Hippocampal formation (tissue), 2 donors: ENCODE measurements at regions not wholly inside any gene's neighbourhood (a gene's known extent, or its start where the extent isn't known, plus 50 kb on each side); places are given as distances from the start of the nearest gene placed in this dataset.

Experiments
- DNase-seq, 2 donors: peaks; one replicate each; lab custom pipeline; 2025; lab: John Stamatoyannopoulos, UW

DNA sequence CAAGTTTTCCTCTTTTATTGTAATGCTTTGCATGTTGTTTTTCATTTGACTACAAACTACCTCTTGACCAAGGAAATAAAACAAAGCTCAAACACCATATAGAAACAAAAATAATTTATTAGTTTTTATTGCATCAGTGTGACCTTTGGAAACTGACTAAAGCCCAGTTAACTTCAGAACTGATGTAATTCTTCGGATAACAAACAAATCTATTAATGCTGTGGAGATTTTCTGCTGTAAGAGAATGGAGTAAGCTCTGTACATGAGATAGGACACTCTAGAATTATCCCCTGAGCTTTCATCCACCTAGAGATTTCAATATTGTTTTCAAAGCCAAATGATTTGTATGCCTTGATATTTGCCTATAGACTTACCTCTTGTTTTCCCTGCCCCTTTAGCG lies 154.0 kb upstream of the KCNK2 start:
- DNase-seq, result no peak

DNA sequence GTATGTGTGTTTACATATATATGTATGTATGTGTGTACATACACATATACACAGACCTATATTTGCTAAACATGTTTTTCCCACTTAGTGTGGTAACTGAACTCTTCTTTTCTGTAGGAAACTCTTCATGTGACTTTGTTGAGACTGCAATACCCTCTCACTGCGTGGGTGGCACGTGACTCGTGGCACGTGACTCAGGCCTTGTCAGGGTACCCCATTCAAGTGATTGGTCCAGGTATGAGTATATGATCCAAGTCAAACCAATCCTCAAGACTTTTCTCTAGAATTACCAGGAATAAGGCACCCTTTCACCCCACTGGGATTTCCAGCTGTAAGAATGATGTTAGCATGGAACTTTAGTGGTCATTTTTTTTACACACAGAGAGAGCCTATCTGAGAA lies 149.2 kb upstream of the KCNK2 start:
- no peak for DNase-seq

DNA sequence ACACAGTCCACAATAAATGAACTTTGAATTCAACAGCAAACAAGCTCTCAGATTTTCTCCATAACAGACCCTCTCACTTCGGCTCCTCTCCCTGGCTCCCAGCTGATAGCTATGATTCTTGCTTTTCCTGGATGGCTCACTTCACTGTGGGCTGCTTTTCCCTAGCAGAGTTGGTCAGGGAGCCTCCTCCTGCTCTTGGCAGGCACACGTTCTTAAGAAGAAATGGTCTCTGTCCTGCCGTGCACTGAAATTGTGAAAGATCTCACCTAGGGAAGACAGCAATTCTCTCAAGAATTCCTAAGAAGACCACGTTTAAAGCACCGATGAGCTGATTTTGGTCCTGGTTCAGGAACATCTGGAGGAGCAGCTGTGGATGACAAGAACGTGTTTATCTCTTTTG lies 148.5 kb upstream of the KCNK2 start:
- DNase-seq, result no peak

DNA sequence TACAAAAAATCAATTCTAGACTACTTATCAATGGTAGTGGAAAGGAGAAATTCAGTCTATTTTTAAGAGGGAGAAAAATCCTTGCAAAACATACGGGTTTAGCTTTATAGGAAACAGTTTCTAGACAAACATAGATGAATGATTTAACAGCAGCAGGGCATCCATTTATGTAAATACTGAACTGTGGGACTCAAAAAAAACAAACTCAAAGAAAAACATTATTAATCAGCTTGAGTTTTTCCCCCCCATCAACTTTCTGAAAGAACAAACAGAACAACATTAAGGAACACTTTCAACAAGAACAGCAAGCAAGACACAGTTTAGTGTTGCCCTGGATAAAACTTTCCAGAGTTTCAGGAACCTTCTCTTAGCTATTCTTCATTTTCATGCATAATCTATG lies 147.3 kb upstream of the KCNK2 start:
- no peak for DNase-seq

DNA sequence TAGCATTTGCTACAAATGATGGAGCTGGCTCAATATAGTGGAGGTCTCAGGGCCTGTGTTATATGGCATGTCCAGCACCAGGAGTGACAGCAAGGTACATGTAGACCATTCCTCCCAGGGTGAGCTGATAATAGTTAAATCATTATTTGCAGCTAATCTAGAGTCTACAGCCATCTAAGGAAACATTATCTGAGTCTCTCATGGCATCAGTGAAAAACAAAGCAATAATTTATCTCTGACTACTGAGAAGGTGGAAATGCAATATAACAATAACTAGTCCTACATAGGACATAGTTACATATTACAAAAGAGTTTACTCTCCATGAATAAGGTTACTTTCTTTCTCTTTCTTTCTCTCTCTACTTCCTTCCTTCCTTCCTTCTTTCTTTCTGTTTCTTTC lies 143.4 kb upstream of the KCNK2 start:
- no peak for DNase-seq

DNA sequence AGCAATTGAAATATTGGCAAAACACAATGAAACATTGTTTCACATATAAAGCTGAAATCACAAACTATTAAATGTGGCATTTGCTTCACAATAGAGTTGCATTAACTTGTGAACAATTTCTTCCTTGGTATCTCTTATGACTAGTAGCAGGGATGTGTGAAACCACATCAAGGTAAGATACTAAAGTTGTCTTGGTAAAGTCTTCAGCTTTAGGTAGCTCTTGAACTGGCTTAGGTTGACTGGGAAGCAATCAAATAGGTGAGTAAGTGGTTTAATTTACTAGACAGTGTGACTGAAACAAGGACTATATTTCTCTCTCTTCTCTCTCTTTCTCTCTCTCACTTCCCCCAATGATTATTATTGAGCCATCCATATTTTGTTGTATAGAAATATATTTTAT lies 141.5 kb upstream of the KCNK2 start:
- no peak for DNase-seq

DNA sequence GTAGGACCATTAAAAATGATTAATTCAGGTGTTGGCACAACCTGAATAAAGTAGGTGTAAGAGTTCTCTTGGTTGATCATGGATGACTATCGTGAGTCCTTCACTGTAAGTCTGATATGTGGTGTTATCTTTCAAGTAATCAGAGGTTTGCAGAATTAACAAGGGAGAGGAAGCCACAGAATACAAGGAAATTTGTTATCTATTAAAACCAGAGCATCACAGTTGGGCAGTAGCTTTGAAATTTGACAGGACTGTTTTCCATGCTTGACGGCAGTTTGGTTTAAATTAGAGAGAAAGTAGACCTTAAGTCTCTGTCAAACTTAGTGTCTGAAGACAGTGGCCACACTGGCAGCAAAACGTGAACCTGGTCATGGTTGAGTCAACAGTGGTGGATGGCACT lies 139.5 kb upstream of the KCNK2 start:
- DNase-seq, result no peak

DNA sequence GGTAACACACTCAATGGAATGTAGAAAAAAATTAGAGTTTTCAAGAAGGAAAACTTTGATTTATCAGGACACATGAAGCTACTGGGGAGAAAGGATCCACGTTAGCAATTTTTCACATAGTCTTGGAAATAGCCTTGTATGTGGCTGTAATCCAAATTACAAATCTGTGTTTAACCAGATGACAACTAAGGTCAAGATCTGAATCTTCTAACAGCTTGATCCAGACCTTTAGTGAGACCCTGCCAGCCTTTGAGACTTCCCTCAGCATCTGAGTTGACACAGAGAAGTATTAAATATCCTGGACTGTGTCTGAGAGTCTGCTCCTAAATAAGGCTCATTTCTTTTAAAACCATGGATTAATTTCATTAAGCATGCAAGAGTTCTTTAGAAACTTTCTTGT lies 135.9 kb upstream of the KCNK2 start:
- no peak for DNase-seq

DNA sequence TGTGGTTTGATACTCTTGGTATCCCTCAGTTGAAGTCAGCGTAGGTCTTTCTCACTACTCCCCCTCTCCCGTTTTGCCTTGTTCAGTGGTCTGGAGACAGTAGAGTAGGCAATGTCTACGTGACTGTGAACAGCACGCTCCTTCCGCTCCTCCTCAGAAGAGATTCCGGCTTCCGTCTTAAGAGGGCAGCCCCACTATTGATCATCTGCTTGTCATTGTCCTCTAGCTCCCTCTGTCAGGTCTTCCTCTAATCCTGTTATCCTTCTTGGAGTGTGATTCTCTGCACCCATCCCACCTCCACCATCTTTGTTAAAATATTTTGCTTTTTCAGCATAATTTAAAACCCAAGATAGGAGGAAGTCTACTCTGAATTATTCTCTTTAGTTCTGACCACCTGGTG lies 129.9 kb upstream of the KCNK2 start:
- no peak for DNase-seq

DNA sequence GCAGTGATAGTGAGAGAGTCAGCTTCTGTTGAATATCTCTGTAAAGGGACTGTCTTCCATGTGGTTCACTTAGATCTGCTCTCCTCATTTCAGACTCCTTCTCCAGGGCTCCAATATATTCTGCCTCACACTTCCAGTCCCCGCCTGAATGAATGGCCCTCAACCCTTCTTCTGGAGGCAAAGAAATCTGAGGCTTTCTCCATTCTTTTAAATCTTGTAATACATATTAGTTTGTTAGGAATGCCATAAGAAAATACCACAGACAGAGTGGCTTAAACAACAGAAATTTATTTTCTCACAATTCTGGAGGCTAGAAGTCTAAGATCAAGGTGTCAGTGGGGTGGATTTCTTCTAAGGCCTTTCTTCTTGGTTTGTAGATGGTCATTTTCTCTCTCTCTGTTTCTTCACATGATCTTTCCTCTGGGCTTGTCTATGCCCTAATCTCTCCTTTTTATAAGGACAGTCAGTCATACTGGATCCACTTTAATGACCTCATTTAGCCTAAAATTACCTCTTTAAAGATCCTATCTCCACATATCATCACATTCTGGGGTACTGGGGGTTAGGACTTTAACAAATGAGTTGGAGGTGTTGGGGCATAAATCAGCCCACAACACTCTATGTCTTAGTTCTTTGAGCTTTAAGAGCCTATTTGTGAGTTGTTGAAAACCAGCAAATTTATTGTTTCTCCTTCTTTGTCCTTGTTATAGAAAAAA lies 128.5 kb upstream of the KCNK2 start:
- DNase-seq, result no peak

DNA sequence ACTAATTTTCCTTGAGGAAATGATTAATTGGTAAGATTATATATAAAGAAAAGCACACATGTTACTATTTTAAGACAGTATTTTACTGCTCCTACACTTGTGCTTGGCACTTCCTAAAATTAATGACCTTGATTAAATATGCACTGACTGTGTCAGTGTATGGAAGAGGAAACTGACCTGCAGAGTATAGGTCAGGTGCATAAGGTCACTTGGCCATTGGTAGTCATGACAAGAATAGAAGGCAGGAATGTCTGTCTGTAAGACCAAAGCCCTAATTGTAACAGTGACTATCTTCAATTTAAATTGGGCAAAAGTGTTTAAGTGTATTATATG lies 128.0 kb upstream of the KCNK2 start:
- DNase-seq, result no peak

DNA sequence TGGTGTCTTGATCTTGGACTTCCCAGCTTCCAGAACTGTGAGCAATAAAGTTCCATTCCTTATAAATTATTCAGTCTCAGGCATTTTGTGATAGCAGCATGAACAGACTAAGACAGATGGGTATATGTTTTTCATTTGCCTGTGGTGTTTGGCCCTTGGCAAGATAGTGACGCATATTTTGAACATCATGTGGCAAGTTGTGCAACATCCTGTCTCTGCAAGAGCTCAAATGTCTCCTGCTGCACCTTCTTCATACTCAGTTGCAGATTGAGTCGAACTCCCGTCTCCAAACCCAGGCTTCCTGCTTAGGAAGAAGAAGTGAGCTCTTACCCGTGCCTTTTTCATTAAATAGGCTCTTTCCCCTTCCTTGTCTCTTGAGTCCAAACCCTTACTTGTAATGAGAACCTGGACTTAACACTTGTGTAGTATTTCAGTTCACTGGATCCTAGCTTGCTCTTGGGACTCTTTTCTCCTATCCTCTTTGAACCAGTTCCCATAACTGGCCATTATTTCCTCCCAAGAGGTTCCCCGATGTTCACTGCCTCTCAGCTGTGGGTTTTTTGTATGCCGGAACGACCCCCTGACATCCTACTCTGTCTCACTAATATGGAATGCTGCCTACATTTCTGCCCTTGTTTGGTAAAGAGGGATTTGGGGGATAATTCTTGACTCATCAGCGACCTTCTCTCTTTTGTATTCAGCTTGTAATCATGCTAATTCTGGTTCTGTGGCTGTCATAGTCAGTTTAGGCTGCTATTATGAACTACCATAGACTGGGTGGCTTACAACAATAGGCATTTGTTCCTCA lies 125.0 kb upstream of the KCNK2 start:
- DNase-seq, result no peak

DNA sequence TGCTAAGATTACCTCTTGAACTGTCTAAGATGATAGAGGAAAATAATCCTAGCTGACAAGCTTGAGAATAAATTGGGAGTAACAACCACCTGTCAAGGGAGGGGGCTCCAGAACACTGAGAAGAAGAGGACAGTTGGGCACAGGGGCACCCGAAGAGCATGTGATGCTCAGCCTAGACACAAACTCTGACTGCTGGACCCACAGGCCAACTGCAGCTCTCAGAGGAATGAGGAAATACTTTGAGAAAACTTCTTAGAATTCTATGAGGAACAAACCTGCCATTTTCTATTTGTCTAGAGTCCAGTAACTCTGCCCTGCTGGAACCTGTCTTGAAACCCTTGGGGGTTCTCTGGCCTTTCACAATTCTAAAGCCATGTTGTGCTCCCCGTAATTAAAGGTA lies 124.1 kb upstream of the KCNK2 start:
- DNase-seq, result no peak

DNA sequence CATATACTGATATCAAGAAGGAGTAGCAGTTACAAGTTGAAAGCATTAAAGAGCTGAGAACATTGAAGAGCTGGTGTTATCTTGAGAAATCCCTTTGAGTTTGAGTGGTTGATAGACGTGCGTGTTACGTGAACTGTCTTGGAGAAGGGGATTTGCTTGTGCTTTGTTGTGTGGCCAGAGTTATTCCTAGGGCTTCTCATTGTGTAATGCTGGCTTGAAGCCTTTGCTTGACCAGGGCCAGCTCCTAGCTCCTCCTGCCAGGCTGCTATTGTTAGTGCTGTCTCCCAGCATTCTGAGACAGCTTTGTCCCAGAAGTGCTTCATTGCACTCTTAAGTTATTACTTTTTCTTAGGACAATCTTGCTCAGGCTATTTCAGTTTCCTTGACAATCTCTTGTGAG lies 116.2 kb upstream of the KCNK2 start:
- DNase-seq, result peak; percentile 3 to 19

DNA sequence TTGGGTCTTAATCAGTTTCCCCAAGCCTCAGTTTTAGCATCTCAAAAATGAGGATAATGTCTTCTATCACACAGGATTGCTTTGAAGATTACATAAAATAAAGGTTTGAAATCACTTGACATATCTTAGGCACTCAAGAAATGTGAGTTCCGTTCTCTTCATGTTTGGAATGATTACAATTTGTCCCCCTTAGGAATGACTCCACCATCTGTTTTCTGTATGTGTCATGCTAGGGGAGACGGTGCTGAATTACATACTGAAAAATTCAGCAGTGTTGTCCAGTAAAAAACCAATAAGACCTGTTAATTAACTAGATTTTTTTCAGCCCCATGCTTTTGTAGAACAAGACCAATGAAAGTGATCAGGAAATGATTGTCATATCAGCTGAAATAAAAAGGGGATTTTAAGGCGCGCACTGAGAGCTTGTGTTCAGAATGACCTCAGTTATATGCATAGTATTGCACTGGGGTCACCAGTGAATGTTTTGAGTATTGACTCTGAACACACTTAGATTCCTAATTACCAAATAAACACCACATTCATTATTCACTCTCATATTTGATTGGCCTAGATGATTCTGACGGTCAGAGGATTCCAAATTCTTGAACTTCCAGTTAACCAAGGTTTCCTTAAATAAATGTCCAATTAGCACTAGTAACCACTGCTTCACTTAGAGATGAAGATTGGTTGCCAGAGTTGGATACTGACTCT lies 114.5 kb upstream of the KCNK2 start:
- no peak for DNase-seq

DNA sequence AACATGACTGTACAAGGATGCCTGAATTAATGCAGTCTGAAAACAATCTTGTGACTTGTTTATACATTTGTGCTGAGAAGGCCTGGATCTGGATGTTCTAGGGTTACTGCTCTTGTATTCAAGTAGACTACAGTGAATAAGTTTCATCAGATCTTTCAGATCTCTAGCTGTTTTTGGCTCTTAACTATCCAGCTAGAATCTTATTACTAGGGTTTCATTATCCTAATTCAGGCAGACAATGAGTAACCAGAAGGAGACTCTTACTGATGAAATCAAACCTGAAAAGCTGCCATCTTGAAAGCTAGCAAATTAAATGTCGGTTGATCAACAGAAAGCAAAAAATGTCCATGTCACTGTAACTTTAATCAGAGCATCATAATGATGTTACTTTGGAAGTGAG lies 112.5 kb upstream of the KCNK2 start:
- DNase-seq, result no peak

DNA sequence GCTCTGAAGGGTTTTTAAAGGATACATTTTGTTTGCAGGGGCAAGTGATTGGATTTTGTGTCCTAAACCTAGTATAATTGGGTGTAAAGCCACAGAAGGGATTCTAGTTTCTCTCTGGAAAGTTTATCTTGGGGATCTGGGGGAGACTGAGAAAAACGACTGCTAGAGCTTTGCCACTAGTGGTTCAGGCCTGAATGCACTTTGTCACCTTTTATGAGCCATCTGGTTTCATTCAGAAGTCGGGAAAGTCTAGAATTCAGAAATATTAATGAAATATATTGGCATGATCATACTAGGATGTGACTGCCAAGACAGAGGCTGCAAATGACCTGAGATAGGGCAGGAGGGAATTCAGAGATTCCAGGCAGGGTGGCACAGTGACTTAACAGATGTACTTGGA lies 111.5 kb upstream of the KCNK2 start:
- no peak for DNase-seq

DNA sequence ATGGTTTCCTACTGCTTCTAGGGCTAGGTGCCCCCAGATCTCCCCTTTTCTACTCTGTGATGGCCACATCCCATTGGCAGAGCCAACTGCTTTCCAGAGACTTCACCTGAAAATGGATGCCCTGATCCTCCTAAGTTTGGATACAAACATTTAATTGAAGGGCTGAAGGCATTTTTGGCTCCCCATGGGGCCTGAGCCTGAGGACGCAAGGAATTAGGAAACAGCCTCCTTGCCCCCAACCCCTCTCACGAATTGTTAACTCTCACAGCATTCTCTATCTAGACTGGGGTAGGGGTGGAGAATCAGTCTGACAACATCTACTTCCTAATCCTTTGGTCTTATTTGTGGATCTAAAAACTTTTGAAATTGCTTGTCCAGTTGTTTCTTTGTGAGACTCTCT lies 108.5 kb upstream of the KCNK2 start:
- DNase-seq, result no peak

DNA sequence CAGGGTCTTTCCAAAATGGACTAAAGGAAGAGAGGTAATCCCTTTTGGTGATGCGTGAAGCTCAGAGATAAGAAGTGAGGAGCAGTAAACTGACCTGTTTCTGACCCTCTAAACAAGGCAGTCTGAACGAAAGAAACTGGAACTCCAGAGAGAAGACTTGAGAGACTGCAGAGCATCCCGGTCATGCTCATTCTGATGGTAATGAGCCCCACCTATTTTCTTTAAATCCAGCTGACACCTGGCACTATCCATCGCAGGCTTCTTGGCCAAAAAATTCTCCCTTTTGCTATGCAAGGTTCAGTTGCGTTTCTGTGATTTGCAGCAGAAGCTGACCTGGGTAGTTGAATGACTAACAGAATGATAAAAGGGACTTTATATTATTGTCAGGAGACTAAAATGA lies 105.9 kb upstream of the KCNK2 start:
- DNase-seq, result no peak

DNA sequence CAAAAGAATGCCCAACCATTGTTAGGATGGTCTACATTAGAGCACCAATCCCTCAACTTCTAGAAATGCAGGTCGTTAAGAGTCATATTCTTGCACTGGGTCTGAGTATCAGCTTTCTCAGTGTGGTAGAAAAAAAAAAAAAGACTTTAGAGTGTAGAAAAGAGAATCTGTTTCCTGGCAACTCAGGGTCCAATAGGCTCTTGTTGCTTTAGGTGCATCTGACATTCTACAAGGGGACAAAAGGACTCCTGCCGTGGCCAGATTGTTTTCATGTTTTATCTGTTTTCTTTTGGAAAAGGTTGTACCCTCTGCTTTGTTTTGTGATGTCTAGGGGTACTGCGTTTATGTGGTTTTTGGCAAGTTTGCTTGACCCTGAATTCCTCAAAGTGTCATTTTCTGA lies 105.4 kb upstream of the KCNK2 start:
- no peak for DNase-seq

DNA sequence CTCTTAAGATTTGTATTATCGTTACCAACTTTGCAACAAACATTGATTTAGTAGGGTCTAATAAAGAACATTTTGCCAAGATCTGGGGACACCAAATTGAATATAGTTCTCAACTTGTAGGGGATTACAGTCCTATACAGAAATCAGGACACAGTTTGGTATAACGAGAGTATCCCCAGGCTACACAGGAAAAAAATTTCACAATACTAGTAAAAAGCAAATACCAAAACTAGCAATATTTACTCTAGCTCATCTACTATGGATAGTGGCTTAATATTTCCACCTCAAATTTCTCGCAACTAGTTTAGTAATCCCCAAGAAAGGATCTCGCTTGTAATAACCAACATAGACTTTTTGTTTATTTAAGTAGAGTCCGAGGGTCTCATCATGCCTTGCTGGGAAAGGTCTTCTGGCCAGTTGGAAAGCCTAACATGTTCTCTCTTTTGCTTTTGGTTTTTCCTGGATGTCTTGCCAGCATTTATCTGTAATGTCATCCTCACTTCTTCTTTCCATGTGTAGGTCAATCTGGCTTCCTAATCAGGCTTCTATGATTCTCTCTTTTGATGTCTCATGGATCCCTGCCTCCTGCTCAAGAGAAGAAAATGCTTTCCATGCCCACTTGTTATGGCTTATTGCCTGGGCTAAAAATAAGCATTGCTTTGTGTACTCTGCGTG lies 104.7 kb upstream of the KCNK2 start:
- DNase-seq, result no peak

DNA sequence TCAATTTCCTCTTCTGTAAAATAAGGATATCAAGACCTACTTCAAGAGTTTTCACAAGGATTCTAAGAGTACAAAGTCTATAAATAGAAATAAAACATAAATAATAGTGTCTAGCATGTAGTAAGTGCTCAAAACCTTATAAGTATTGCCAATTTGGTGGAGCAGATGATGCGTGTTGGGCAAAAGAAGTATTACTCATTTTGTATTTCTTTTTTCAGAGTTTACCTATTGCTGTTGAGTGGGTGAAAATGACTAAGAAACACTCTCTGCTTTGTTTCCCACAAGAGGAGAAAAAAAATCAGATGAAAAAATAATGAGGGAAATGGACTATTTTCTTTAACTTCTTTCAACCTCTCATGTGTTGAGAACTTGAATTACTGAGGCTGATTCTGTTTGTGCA lies 103.3 kb upstream of the KCNK2 start:
- DNase-seq, result no peak

DNA sequence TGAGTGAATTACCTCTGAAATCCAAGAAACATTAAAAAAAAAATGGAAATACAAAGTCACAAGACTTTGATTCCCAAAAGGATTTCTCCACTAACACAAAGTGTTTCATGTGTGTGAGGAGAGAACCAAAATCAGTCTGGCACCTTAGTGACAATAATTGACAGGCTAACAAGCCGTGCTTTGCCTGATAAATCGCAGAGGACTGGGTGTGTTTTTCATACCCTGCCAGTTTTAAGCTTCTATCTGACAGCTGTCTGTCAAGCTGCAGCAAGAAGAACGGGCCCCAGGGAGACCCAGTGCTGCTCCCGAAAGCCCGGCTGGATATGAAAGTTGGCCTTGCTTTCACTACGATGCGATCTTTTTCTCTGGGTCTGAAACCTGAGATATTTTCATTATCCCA lies 101.6 kb upstream of the KCNK2 start:
- no peak for DNase-seq
